Pulmonary artery endothelial cell (primary cell): ENCODE measurements at regions not wholly inside any gene's neighbourhood (a gene's known extent, or its start where the extent isn't known, plus 50 kb on each side); places are given as distances from the start of the nearest gene placed in this dataset.
A peak's percentile ranks its signal among the peaks of the same experiment; 100 is the strongest.

Experiments used
- DNase-seq: peaks from one replicate; pipeline ENCODE4 v3.0.0-alpha.2; 2011; ENCODE audit warnings: low read depth, low spot score

DNA sequence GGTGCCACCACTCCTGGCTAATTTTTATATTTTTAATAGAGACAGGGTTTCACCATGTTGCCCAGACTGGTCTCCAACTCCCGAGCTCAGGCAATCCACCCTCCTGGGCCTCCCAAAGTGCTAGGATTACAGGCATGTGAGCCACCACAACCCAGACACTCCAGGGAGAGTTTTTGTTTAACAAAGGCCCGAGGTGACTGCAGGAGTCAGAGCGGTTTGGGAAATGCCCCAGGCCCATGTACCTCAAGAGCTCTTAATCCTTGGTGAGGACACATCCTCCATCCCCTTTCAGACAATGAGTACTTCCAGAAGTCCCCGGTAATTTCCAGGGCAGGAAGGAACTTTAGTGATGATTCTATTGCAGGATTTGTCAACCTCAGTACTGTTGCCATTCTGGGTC is 176.0 kb downstream of the ESRRB start:
- no peak for DNase-seq

DNA sequence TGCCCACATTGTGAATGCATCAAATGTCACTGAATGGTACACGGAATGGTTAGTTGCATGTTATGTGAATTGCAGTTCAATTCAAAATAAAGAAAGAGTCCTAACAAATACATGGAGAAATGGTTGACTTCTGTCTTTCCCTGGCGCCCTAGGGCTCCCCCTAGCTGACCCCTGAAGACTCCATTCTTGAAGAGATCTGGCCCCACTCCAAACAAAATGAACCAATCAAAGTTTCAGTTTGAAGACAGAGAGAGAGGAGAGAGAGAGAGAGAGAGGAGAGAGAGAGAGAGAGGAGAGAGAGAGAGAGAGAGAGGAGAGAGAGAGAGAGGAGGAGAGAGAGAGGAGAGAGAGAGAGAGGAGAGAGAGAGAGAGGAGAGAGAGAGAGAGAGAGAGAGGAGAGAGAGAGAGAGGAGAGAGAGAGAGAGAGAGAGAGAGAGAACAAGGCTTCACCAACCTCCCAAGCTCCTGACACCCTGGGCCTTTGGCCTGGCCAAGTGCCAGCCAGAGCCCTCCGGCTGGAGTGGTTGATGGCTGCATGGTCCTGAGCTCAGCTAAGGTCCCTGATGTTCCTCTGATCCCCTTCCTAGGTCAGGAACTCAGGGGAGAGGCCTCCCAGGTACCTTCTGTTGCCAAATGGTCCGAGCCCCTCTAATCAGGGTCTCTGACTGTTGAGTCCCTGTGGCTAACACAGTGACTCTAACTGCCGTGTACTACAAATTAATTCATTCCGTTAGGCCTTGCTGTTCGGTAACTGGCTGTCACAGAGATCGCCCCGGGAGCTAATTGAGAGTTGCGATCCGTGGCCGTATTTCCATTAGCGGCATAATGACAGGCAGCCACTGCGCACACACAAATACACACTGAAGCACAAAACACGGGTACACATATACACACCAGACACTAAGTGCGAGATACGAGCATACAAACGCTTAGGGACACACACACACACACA is 188.8 kb downstream of the ESRRB start:
- no peak for DNase-seq

DNA sequence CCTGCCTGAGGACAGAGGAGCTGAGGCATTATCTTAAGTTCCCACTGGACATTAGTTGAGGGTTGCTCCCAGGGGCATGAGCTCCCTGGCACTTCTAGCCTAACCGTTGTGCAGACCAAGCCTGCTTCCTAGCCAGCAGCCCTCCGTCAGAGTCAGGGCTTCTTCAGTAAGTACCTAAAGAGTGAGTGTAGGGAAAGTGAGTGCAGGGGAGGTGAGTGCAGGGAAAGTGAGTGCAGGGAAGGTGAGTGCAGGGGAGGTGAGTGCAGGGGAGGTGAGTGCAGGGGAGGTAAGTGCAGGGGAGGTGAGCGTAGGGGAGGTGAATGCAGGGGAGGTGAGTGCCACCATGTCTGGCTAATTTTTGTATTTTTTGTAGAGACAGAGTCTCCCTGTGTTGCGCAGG is 190.5 kb downstream of the ESRRB start:
- DNase-seq: no peak

DNA sequence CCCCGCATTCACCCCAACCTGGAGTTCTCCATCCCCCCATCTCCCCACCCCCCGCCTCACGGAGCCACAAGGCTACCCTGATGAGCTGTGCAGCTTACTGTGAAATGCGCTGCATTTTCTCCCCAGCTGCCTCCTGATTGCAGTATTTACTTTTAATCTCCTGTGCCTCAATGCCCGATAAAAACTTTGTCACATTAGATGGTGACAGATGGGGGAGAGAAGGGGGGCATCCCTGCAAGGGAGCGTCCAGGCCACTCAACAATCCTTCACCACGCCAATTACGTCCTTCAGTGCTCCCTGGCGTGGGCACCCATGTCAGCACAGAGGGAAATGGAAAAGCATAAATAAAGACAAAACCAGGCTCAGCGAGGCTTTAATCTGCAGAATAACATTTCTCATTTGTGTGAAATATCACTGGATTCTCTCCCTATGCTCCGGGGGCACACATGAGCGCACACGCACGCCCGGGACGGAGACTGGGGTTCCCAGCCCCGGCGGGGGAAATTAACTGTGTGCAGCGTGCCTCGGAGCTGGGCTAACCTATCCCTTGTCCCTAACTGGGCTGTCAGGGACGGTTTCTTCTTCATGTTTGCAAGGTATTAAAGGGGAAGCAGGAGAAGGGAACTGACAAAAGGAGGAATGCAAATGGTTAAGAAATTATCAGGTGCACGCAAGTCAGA is 186.7 kb upstream of the VASH1 start:
- DNase-seq: no peak

DNA sequence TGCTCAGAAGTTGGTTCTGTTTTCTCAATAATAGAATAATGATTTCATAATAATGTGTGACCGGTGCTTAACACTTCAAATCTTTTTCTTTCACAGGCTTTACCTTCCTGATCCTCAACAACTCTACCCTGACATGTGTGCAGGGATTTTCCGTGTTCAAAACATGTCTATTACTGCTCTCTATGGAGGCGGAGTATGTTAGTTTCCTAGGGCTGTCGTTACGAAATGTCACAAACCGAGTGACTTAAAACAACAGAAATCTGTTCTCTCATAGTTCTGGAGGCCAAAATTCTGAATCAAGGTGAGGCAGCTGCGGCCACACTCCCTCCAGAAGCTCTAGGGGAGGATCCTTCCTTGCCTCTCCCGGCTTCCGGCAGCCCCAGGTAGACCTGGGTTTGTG is 186.2 kb upstream of the VASH1 start:
- DNase-seq: no peak

DNA sequence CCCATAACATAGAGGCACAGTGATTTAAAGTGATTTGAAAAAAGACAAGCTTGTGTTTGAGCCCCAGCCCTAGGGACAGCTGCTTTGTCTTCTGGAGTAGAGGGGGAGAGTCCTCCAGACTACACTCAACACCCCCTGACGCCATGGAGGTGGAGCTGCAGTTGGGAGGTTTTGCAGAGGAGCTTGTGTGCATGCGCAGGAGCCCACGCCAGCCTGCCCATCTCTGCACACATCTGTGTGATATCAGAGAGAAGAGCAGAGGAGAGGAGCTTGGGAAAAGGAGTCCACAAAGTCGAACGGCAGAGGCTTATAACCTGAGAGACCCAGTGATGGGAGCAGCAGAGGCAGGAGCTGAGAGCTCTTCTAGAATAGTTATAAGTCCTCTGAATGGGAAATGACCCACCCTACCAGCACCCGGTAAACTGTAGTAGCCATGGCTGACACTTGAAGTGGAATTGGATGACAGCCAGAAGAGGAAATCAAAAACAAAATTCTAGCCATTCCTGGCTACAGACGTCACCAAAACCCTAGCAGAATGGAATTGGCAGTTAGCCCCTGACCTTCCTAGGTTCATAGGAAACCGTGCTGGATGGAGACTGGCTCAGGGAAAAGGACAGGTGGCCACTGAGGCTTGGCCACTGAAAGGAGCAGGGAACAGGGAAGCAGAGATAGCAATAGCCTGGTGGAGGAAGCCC is 185.1 kb upstream of the VASH1 start:
- peak; percentile 11 for DNase-seq

DNA sequence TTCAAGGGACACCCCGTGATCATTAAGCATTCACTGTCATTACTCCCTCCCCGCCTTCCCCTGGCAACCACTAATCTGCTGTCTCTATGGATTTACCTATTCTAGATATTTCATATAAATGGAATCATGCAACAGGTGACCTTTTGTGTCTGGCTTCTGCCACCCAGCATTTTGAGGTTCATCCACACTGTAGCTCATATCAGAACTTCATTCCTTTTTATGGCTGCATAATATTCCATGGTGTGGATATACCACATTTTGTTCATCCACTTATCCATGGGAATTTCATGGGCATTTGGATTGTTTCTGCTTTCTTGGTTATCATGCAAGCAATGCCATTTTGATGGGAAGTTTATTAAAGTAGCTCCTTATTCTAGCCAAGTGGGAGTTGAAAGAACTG is 184.2 kb upstream of the VASH1 start:
- DNase-seq: no peak

DNA sequence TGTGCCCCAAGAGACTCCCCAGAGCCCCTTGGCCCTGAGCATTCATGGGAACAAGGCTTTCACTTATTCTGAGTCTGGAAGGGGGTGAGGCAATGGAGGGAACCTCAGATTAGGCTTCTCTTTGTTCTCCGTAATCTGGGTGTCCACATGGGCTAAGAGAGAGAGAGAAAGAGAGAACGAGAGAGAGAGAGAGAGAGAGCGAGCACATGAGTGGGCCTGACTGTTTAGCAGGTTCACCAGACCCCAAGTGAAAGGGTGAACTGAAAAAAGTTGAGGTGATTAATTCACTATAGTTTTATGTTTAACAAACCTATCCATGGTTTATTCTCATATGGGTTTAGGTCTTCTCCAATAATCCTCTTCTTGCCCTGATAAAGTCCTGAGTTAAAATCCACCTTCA is 183.4 kb upstream of the VASH1 start:
- DNase-seq: no peak

DNA sequence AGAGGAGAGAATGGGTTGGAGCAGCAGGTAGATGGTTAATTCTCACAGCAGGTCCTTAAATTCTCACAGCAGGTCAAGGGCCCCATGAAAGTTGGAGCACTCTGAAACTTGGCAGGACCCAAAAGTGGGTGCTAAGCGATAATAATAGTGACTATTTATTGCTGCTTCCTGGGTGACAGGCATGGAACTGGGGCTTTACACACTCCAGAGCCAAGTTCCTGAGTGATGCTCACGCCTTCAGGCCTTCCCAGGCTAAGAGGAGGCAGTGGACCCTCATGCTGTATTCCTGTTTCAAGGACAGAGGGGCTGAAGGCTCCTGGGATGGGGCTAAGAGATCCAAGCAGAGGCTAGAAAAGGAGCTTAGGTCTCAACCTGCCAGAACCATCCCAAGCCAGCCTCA is 180.9 kb upstream of the VASH1 start:
- no peak for DNase-seq

DNA sequence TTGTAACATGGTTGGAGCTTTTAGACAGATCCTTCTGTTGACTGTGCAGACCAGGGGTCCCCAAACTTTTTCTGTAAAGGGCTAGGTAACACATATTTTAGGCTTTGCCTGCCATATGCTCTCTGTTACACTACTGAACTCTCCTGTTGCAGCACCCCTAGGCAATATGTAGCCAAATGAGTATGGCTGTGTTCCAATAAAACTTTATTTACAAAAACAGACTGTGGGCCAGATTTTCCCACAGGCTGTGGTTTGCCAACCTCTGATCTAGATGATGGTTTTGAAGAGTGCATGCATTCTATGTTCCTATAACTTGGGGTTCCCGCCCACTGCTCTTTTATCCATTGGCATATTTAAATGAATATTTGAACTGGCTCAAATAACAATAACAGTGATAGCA is 180.3 kb upstream of the VASH1 start:
- DNase-seq: no peak

DNA sequence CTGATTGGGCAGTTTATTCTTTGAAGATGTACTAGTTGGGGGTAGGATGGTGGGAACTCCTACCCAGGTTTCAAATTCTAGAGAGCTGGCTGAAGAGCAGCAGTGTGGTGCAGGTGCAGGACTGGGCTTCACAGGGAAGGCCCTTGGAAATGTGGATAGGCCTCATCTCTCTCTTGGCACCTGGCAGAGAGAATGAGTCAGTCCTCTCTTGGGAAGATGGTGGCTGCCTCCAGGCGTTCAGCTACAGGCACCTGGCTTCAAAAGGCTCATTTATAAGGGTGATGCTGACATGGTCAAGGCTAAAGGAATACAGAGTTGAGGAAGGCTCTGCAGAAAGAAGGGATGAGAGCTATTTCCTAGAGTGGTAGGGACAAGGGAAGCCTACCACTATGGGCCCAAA is 179.7 kb upstream of the VASH1 start:
- no peak for DNase-seq

DNA sequence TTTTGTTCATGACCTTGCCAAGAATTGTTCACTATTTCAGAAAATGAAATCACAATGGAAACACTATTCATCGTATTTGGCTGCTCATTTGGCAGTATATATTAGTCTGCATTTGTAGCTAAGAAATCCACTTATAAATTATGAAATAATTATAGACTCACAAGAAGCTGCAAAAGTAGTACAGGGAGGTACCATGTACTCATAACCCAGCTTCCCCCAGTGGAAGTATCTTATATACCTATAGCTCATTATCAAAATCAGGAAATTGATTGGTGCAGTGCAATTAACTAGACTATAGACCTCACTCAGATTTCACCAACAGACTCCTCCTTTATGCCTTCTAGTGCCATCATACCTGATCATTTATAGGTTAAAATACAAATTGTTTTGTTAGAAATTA is 178.8 kb upstream of the VASH1 start:
- DNase-seq: no peak

DNA sequence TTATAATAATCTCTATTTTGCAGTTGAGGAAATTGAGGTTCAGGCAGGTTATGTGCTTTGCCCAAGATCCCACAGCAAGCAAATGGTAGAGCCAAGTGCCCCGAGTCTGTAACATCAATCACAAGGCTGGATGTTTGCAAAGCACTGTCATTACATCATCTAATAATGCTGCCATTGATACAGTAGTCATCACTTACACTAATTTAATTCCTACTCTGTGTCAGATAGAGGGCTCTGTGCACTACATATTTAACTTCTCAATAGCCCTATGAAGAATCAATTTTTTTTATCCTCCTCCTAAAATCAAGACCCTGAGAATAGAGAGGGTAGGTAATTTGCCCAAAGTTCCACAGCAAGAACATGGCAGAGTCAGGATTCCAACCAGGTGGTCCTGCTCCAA is 178.1 kb upstream of the VASH1 start:
- DNase-seq: no peak

DNA sequence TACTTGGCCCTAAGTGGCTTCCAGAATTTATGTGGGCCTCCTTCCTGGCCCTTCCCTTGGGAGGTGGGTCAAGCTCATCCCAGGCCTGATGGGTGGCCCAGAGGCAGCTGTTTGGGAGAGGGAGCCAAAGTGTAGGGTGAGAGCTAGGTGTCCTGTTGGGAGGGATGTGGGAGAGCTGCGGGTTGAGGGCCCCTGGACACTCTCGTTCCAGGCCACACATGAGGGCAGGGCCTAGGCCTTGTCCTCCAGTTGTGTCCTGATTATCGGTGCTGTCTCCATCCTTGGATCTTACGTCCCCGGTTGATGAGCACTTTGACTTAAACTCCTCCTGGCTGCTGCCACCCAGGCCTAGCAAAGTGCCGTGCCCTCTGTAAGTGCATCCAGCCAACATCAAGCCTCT is 177.5 kb upstream of the VASH1 start:
- DNase-seq: no peak

DNA sequence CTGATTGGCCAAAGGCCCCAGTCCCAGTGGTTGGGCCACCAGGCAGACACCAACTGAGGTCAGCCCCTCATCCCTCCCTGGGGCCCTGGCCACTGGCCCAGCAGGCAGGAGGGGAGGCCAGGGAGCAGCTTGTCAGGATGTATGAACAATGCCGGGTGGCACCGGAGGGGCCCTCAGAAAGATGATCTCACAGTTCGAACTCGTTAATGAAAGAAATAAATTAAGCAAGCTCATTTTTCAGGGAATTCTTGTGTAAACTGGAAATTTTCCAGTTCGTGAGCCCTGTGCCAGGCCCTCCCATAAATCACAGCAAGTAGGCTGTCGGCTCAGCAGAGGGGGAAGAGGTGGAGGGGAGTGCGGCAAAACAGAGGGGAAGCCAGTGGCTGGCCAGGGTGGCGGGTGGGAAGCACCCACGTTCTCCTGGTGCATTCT is 177.0 kb upstream of the VASH1 start:
- peak; percentile 36 for DNase-seq

DNA sequence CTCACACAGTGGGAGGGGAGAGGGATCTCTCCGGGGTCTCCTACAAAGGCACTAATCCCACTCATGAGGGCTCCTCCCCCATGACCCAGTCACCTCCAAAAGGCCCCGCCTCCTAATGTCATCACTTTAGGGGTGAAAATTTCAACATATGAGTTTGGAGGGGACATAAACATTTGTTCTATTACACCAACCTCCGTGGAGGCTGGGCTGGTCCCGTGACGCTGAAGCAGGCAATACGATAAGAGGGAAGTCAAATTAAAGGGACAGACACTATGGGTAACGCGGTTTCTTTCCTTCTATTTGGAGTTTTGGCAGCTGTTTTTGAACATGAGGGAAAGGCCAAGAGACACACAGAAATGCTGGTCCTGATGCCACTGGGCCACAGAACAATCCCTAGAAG is 175.7 kb upstream of the VASH1 start:
- no peak for DNase-seq

DNA sequence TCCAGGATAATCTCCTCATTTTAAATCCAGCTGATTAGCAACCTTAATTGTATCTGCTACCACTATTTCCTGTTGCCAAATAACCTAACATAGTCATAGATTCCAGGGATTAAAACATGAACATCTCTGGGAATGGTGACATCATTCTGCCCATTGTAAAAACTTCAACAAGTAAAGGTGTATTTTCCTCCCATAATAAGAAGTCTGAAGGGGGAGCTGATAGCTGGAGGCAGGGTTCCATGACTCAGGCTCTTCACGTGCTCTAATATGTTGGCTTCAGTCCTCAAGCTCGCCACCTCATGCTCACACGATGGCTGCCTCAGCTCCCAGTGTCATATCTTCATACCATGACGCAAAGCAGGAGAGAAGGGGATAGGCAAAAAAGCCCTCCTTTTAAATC is 172.0 kb upstream of the VASH1 start:
- no peak for DNase-seq

DNA sequence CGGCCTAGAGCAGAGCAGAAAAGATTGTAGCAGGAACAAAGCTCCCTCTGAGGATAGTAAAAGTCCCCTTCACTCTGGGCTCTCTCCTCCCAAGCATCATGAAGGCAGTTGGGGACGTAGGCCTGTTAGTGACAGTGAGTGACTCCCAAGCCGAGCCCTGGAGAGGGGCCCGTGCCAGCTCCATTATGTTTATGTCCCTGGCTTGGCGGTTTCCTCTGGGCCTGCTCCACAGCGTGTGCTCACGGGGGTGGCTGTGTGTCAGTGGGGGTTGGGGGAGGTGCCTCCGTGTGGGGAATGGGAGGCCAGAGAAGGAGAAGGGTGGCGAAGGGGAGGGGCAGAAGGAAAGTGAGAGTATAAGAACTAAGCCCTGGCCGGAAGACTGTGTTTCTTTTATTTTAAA is 170.0 kb upstream of the VASH1 start:
- no peak for DNase-seq

DNA sequence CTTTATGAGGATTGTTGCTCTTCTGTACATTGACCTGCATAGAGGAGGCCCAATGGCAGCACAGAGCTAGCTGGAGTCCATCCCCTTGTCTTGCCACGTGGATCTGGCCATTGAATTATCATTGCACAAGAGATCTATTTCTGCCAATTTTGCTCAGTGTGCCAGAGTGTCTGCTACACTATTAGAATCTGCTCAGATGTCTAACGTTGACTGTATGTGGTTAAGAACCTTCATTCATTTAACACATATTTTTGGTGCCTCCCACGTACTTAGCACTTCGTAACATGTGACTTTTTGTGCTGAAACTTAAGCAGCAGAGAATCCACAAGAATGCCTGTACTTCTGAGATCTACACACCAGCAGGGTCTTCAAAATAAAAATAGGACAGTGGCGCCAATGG is 166.0 kb upstream of the VASH1 start:
- no peak for DNase-seq

DNA sequence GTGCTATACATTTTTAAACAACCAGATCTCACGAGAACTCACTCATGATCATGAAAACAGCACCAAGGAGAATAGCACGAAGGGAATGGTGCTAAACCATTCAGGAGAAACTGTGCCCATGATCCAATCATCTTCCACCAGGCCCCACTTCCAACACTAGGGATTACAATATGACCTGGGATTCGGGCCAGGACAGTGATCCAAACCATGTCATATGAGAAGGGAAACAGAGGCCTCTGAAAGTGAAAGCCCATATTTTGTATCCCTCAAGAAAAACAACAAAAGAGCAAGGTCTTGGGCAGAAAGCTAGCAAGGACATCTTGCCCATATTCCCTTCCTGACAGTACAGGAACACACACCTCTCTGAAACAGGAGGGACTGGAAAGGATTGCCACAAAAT is 163.9 kb upstream of the VASH1 start:
- no peak for DNase-seq

DNA sequence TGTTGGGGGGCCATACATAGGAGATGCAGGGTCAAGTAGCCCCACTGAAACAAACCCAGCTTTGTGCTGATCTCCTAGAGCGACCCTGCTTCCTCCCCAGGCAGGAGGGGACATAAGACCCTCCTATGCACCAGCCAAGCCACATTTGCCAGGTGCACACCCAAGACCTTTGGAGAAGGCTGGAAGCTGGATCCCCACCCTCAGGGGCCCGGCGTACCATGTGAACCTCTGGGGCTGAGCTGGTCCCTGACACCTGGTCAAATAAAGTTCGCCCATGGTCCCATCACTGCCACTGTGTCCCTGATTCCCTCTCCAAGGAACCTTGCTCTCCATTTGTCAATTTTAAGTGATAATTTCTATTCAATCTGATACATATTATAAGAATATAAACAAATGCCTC is 162.1 kb upstream of the VASH1 start:
- DNase-seq: no peak

DNA sequence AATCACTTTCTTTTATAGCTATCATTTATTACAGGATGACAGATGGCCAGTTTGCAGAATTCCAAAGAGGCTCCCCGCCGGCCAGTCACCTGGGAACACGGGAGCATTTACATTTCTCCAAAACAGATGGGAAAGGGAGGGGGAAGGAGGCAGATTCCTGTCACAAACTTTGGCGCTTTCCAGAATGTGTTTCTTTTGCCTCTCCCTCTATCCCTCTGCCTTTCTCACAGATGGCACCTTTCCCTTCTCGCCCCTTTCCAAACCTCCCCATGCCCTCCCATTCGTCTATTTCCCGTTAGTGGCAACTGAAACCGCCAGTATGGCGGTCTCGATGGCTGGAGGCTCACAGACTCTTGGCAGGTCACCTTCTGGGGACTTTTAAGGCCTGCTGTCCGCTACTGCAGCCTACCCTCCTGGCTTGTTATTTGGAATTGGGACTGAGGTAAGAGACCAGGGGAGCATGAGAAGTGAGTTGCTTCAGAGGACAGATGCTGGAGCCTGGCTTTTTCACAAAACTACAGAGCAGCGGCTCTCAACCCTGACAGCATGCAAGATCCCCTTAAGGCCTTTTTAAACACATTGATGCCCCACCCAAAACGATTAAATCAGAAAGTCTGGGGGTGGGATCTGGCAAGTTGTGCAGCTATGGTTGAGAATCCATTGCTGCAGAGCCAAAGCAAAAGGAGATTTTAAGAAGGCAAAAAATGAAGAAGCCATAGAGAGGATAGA is 161.5 kb upstream of the VASH1 start:
- DNase-seq: no peak
